ENCODE measurements at regions not wholly inside any gene's neighbourhood (a gene's known extent, or its start where the extent isn't known, plus 50 kb on each side); places are given as distances from the start of the nearest gene placed in this dataset.

- TF ChIP-seq EZH2phosphoT487 (conservative IDR thresholded peaks at IDR 0.05; ENCODE audit: low read length) (no peak), CTCF (IDR thresholded peaks at IDR 0.05; ENCODE audit: insufficient read depth, low read length, poor library complexity, severe bottlenecking) (no peak)
- H3K79me2 ChIP-seq (ENCODE audit: insufficient read depth, low read length) = no peaks in the 10 kb centered on the region
- no peaks in the 10 kb centered on the region for H3K9me3 ChIP-seq (ENCODE audit: insufficient read depth, low read length)
- no peak overlapping the region for H3K4me2 ChIP-seq (ENCODE audit: low read depth, low read length, poor library complexity, severe bottlenecking)
- H2AFZ ChIP-seq (ENCODE audit: low read depth, low read length, severe bottlenecking) = no peak overlapping the region
- no peaks in the 10 kb centered on the region for H4K20me1 ChIP-seq (ENCODE audit: low read depth, low read length)
- H3K36me3 ChIP-seq (ENCODE audit: low read length) = no peaks in the 10 kb centered on the region
- no peaks in the 10 kb centered on the region for H3F3A ChIP-seq (ENCODE audit: insufficient read depth)
- no peak overlapping the region for H3K9ac ChIP-seq (ENCODE audit: low read length)
- no peak overlapping the region for H3K27ac ChIP-seq (ENCODE audit: low read depth, low read length)
- no peaks in the 10 kb centered on the region for H3K9me2 ChIP-seq (replicated peaks; ENCODE audit: insufficient read depth, low read length)
- no peaks in the 10 kb centered on the region for H3K27me3 ChIP-seq (ENCODE audit: low read length)
- H3K4me3 ChIP-seq (ENCODE audit: insufficient read depth, low read length, poor library complexity, severe bottlenecking) = no peak overlapping the region
Measured at GRCh38 chr6:103554911-103555310, 1304.8 kb downstream of the HACE1 start.

DNA sequence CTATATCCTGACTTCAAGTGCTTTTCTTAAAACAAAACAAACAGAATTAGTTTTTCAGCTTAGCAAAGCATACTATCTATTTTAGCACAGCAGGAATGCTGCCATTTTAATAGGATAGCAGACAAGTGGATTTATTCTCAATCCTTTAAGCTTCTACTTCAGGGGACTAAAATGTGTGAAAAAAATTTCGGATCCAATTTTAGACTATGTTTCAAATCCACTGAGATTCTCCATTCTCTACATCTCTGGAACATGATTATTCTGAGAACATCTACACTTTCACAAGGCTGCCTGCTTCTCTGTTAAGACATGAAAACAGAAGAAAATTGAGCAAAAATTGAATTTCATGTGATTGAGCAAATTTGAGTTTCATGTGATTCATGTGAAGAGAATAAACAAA, 1321.3 kb downstream of the HACE1 start:
- no peak overlapping the region for H3K9ac ChIP-seq (ENCODE audit: low read length)
- no peaks in the 10 kb centered on the region for H4K20me1 ChIP-seq (ENCODE audit: low read depth, low read length)
- no peak overlapping the region for H3K4me2 ChIP-seq (ENCODE audit: low read depth, low read length, poor library complexity, severe bottlenecking)
- H3K9me2 ChIP-seq (replicated peaks; ENCODE audit: insufficient read depth, low read length) = no peaks in the 10 kb centered on the region
- H3K27ac ChIP-seq (ENCODE audit: low read depth, low read length) = no peak overlapping the region
- no peaks in the 10 kb centered on the region for H3K27me3 ChIP-seq (ENCODE audit: low read length)
- TF ChIP-seq CTCF (IDR thresholded peaks at IDR 0.05; ENCODE audit: insufficient read depth, low read length, poor library complexity, severe bottlenecking) = no peak
- no peak for TF ChIP-seq EZH2phosphoT487 (conservative IDR thresholded peaks at IDR 0.05; ENCODE audit: low read length)
- H3K36me3 ChIP-seq (ENCODE audit: low read length) = no peaks in the 10 kb centered on the region
- H3F3A ChIP-seq (ENCODE audit: insufficient read depth) = no peaks in the 10 kb centered on the region
- no peaks in the 10 kb centered on the region for H3K79me2 ChIP-seq (ENCODE audit: insufficient read depth, low read length)
- H2AFZ ChIP-seq (ENCODE audit: low read depth, low read length, severe bottlenecking) = no peak overlapping the region
- H3K9me3 ChIP-seq (ENCODE audit: insufficient read depth, low read length) = no peaks in the 10 kb centered on the region
- H3K4me3 ChIP-seq (ENCODE audit: insufficient read depth, low read length, poor library complexity, severe bottlenecking) = no peak overlapping the region

DNA sequence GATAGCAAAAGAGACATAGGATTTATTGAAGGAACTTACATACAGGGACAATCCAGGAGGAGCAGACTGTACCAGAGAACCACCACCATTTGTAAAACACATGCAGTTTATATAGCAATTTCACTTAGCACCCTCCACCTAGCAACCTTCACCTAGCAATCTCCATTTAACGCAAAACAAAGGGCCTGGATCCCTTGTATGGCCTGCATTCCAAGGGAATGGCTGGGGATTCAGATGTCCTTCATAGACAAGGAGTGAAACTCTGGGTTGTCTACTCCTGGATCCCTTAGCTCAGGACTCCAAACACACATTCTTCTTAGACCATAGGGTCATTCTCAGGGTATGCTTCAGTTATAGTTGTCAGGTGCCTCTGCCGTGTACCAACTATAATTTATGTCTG, 1324.9 kb downstream of the HACE1 start:
- H3K27me3 ChIP-seq (ENCODE audit: low read length) = no peaks in the 10 kb centered on the region
- H3K36me3 ChIP-seq (ENCODE audit: low read length) = no peaks in the 10 kb centered on the region
- H3K9me2 ChIP-seq (replicated peaks; ENCODE audit: insufficient read depth, low read length) = no peaks in the 10 kb centered on the region
- H3K9me3 ChIP-seq (ENCODE audit: insufficient read depth, low read length) = no peaks in the 10 kb centered on the region
- H3F3A ChIP-seq (ENCODE audit: insufficient read depth) = no peaks in the 10 kb centered on the region
- no peak overlapping the region for H3K9ac ChIP-seq (ENCODE audit: low read length)
- no peaks in the 10 kb centered on the region for H4K20me1 ChIP-seq (ENCODE audit: low read depth, low read length)
- TF ChIP-seq EZH2phosphoT487 (conservative IDR thresholded peaks at IDR 0.05; ENCODE audit: low read length) = no peak
- TF ChIP-seq CTCF (IDR thresholded peaks at IDR 0.05; ENCODE audit: insufficient read depth, low read length, poor library complexity, severe bottlenecking) = no peak
- H3K27ac ChIP-seq (ENCODE audit: low read depth, low read length) = no peak overlapping the region
- H3K4me3 ChIP-seq (ENCODE audit: insufficient read depth, low read length, poor library complexity, severe bottlenecking) = no peak overlapping the region
- no peak overlapping the region for H3K4me2 ChIP-seq (ENCODE audit: low read depth, low read length, poor library complexity, severe bottlenecking)
- no peak overlapping the region for H2AFZ ChIP-seq (ENCODE audit: low read depth, low read length, severe bottlenecking)
- no peaks in the 10 kb centered on the region for H3K79me2 ChIP-seq (ENCODE audit: insufficient read depth, low read length)

- H3K4me3 ChIP-seq (ENCODE audit: insufficient read depth, low read length, poor library complexity, severe bottlenecking) = no peak overlapping the region
- no peak for TF ChIP-seq CTCF (IDR thresholded peaks at IDR 0.05; ENCODE audit: insufficient read depth, low read length, poor library complexity, severe bottlenecking)
- no peak for TF ChIP-seq EZH2phosphoT487 (conservative IDR thresholded peaks at IDR 0.05; ENCODE audit: low read length)
- no peaks in the 10 kb centered on the region for H3K36me3 ChIP-seq (ENCODE audit: low read length)
- H3K27ac ChIP-seq (ENCODE audit: low read depth, low read length) = no peak overlapping the region
- no peaks in the 10 kb centered on the region for H3K79me2 ChIP-seq (ENCODE audit: insufficient read depth, low read length)
- no peaks in the 10 kb centered on the region for H3K9me3 ChIP-seq (ENCODE audit: insufficient read depth, low read length)
- H3K9ac ChIP-seq (ENCODE audit: low read length) = no peak overlapping the region
- no peak overlapping the region for H2AFZ ChIP-seq (ENCODE audit: low read depth, low read length, severe bottlenecking)
- H3K9me2 ChIP-seq (replicated peaks; ENCODE audit: insufficient read depth, low read length) = no peaks in the 10 kb centered on the region
- H3F3A ChIP-seq (ENCODE audit: insufficient read depth) = no peaks in the 10 kb centered on the region
- no peak overlapping the region for H3K4me2 ChIP-seq (ENCODE audit: low read depth, low read length, poor library complexity, severe bottlenecking)
- no peaks in the 10 kb centered on the region for H4K20me1 ChIP-seq (ENCODE audit: low read depth, low read length)
- no peaks in the 10 kb centered on the region for H3K27me3 ChIP-seq (ENCODE audit: low read length)
Measured at GRCh38 chr6:103534095-103534494, 1325.6 kb downstream of the HACE1 start.
